Ovary (tissue), 3 donors: ENCODE measurements at regions not wholly inside any gene's neighbourhood (a gene's known extent, or its start where the extent isn't known, plus 50 kb on each side); places are given as distances from the start of the nearest gene placed in this dataset.

Source experiments
- EP300 ChIP-seq: sonication (generic); formaldehyde crosslinking; IDR thresholded peaks from one replicate; pipeline ENCODE4 v1.6.1; 2017; ENCODE audit warnings: antibody characterized with exemption
- POLR2A ChIP-seq: fragments of 450-650 bp; IDR thresholded peaks from one replicate; pipeline ENCODE4 v1.6.1; 2017; ENCODE audit warnings: antibody characterized with exemption, mild to moderate bottlenecking, moderate library complexity
- TF ChIP-seq, protein P1 (sequence below), 3 donors: fragments of 450-650 bp in 2 of 3; fragments of 200-600 bp in 1 of 3; IDR thresholded peaks; one replicate each; pipeline versions ENCODE4 v1.5.1 to v1.8.0; 2016 to 2022; ENCODE audit warnings: antibody characterized with exemption in 3 of 3, mild to moderate bottlenecking in 1 of 3
- donor health status: DM: no; HTN: no; CAD: no.

DNA sequence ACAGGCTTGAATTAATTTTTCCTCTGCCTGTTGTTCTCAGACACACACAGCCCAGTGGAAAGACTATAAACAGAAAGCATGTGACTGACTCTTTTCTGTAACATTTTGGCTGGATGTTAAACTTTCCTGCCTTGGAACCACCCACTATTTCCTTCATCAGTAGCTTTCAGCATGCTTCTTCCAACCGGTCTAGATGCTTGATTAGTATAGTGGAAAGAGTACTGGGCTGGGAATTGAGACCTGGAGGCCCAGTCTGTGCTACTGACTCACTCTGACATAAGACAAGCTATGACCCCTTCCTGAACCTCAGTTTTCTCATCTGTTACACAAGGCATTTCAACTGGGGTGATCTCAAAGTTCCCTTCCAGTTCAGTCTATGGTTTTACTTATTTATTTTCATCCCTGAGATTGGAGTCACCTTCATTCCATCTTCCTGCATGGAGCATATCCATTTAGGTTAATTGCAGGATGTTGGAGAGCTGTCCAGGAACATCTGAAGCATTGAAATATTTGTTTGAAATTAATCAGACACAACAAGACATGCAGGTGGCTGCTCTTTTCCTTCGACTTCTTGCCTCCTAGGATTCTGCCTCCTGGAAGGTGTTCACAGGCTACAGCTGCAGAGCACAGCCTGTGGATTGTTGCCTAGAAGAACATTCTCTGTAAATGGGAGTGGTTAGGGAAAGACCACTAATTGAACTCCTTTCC is 173.4 kb downstream of the RTL9 start:
- TF ChIP-seq, protein P1, sequence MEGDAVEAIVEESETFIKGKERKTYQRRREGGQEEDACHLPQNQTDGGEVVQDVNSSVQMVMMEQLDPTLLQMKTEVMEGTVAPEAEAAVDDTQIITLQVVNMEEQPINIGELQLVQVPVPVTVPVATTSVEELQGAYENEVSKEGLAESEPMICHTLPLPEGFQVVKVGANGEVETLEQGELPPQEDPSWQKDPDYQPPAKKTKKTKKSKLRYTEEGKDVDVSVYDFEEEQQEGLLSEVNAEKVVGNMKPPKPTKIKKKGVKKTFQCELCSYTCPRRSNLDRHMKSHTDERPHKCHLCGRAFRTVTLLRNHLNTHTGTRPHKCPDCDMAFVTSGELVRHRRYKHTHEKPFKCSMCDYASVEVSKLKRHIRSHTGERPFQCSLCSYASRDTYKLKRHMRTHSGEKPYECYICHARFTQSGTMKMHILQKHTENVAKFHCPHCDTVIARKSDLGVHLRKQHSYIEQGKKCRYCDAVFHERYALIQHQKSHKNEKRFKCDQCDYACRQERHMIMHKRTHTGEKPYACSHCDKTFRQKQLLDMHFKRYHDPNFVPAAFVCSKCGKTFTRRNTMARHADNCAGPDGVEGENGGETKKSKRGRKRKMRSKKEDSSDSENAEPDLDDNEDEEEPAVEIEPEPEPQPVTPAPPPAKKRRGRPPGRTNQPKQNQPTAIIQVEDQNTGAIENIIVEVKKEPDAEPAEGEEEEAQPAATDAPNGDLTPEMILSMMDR (IDR thresholded peaks at IDR 0.05) = no peak
- TF ChIP-seq POLR2A (no peak), EP300 (no peak)
